Cardiac muscle cell (in vitro differentiated cells and primary cell): ENCODE measurements at regions not wholly inside any gene's neighbourhood (a gene's known extent, or its start where the extent isn't known, plus 50 kb on each side); places are given as distances from the start of the nearest gene placed in this dataset.

ENCODE experiments used
- DNase-seq, 2 donors: peaks; one replicate each; pipeline versions ENCODE4 v3.0.0 to v3.0.0-alpha.2; 2010 to 2017; ENCODE audit warnings: low read depth in 1 of 2, low spot score in 1 of 2
- H3K27ac ChIP-seq: fragments of 200-600 bp; sonication (generic); 2 replicates; pipeline ENCODE4 v1.5.1; 2016
- H3K27me3 ChIP-seq: fragments of 200-600 bp; sonication (generic); 2 replicates; pipeline ENCODE4 v1.6.0; 2016; ENCODE audit warnings: control low read depth
- H3K36me3 ChIP-seq: fragments of 200-600 bp; sonication (generic); 2 replicates; pipeline ENCODE4 v1.5.1; 2016; ENCODE audit warnings: control low read depth
- H3K4me1 ChIP-seq: fragments of 200-600 bp; sonication (generic); 2 replicates; pipeline ENCODE4 v1.8.1; 2017; ENCODE audit warnings: low read depth, mild to moderate bottlenecking, mixed run types
- H3K4me3 ChIP-seq: fragments of 200-600 bp; sonication (generic); 2 replicates; pipeline ENCODE4 v1.5.1; 2016; ENCODE audit warnings: mild to moderate bottlenecking
- H3K9me3 ChIP-seq: fragments of 200-600 bp; sonication (generic); 2 replicates; pipeline ENCODE4 v1.5.1; 2017; ENCODE audit warnings: low read depth, mild to moderate bottlenecking, control low read depth
- CTCF ChIP-seq: IDR thresholded peaks from 2 replicates; pipeline ENCODE4 v1.5.1; 2012; ENCODE audit warnings: low read depth, mild to moderate bottlenecking, low read length

DNA sequence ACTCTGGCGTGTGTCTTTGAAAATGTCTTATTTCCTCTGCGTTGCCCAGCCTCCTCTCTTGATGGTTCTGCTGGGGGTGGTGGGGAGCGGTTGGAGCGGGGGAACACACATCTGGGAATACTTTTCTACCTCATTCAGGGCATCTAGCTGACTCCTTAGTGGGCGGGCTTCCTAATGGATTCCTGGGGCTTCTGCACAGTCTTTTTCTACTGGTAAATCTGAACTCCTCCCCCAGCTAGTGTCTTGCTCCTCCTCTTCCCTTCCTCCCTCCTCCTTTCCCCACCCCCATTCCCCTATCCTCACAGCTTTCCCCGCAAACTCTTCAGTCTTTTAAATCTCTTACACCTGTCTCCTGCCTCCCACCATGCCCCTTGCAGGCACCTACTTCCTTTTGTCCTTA, 74.4 kb downstream of the PRL start:
- no peaks in the 10 kb centered on the region for H3K4me1 ChIP-seq

DNA sequence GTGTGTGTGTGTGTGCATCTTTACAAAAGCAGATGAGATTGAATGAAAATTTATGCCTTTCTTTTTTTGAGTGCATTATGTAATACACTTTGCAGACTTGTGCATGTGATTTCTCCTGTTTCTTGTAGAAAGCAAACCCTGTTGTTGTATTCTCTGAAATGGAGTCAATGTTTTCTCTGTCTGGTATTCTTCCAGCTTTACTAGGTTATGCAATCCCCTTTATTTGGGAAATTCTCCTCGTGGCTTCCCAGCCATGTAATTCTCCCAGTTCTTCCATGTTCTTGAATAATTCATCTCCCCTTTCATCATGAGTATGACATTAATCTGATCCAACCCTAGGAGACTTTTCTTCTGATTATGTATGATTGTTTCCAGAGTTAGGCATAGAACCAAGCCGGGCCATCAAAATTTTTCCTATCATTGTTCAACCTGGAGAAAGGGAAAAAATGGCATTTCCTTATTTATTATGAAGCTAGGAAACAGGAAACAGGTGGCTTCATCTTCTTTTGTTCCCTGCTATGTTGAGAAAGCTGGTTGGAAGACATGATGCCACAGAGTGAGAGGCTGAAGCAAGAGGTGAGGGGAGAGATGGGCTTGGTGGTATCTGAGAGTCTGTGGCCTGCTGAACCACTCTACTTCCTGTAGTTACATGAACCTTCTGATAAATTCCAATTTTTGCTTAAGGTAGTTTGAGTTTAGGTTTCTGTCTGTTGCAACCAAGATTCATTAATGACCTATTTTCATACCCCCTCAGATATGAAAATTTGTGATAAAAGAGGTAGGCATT, 68.8 kb downstream of the PRL start:
- peak in 1 of 2 donors; percentile 16 for DNase-seq
- Histone ChIP-seq H3K27ac (no peak overlapping the region), H3K9me3 (no peaks in the 10 kb centered on the region), H3K4me3 (no peak overlapping the region), H3K36me3 (no peaks in the 10 kb centered on the region), H3K27me3 (no peaks in the 10 kb centered on the region), H3K4me1 (no peaks in the 10 kb centered on the region)
- no peak for TF ChIP-seq CTCF

More for the DNA sequence above, 74.4 kb downstream of the PRL start:
- Histone ChIP-seq H3K27me3 (no peaks in the 10 kb centered on the region), H3K27ac (no peak overlapping the region), H3K4me3 (no peak overlapping the region), H3K9me3 (no peaks in the 10 kb centered on the region), H3K36me3 (no peaks in the 10 kb centered on the region)
- DNase-seq, result no peak
- no peak for TF ChIP-seq CTCF

DNA sequence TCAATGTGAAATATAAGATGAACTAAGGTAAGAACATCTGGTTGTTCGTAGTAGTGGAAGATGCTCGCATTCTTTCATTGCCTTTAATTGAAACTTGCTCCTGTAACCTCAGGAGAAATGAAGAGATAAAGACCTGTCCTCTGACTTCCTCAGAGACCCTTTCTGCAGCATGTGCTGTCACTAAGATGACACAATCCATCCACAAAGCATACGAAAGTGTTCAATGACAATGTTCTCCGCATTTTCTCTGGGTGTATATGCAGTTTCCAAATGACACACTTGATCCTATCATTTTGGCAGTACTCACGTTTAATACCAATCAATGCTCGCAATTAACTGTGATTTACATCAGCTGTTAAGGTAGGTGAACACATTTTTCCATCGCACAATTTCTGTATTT, 65.8 kb downstream of the PRL start:
- H3K27ac ChIP-seq, result no peak overlapping the region

GRCh38 chr6:22231616-22232015, 65.2 kb downstream of the PRL start:
- DNase-seq, result no peak
- no peak for TF ChIP-seq CTCF
- no peaks in the 10 kb centered on the region for H3K4me1 ChIP-seq

More for the DNA sequence above, 65.8 kb downstream of the PRL start:
- Histone ChIP-seq H3K4me1 (no peaks in the 10 kb centered on the region), H3K27me3 (no peaks in the 10 kb centered on the region), H3K4me3 (no peak overlapping the region), H3K9me3 (no peaks in the 10 kb centered on the region), H3K36me3 (no peaks in the 10 kb centered on the region)
- no peak for TF ChIP-seq CTCF
- no peak for DNase-seq

DNA sequence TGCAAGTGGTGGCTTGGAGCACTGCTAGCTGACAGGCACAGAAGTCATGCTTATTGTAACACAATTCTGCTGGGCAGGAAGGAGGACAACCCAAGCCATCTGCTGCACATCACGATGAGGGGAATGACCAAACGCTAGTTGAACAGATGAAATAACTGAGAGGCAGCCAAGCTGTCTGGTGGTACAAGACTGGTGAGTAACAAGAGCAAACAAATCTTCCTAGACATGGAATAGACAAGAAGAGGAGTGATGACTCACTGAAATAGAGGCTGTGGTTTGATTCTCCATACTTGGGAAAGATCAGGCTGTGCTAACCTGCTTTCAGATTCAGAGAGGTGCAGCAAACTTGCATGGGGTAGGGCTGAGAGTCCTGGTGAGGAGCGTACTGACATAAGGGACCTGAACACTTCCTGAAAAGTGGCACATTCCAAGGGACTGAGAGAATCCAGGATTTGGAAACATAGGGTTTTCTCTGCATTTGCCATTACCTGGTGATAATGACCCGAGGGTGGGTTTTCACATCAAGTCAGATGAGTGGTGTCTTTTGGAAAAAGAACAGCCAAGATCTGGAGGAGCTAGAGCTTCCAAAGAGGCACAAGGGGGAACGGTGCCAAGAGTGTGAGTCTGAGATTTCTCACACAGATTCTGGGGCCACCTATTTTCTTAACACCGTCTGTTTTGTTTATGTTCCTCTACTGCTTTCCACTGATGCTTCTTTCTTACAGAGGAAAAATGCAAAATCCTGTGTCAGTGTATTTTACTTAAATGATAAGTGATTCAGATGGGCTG, 60.0 kb downstream of the PRL start:
- peak in 1 of 2 donors; percentile 75 for DNase-seq
- Histone ChIP-seq H3K27me3 (no peaks in the 10 kb centered on the region), H3K9me3 (no peaks in the 10 kb centered on the region), H3K4me1 (no peaks in the 10 kb centered on the region), H3K36me3 (no peaks in the 10 kb centered on the region), H3K27ac (no peak overlapping the region), H3K4me3 (no peak overlapping the region)
- TF ChIP-seq CTCF, result no peak

More at GRCh38 chr6:22231616-22232015, 65.2 kb downstream of the PRL start:
- no peaks in the 10 kb centered on the region for H3K27me3 ChIP-seq
- H3K36me3 ChIP-seq, result no peaks in the 10 kb centered on the region
- H3K4me3 ChIP-seq, result no peak overlapping the region
- H3K27ac ChIP-seq, result no peak overlapping the region
- no peaks in the 10 kb centered on the region for H3K9me3 ChIP-seq
